GM12878 (cell line): ENCODE measurements at regions not wholly inside any gene's neighbourhood (a gene's known extent, or its start where the extent isn't known, plus 50 kb on each side); places are given as distances from the start of the nearest gene placed in this dataset.

Experiments
- ATAC-seq: fragments of 200-7000 bp; cut with Tn5 transposase; 3 replicates; pipeline ENCODE4 v1.9.1; 2020; ENCODE audit warnings: mild to moderate bottlenecking, moderate library complexity
- BruUV-seq: library from RNA; stranded (reverse); fragments of 400-500 nt; replicated peaks from 2 replicates; lab custom pipeline; 2021; lab: Mats Ljungman, UMichigan
- CTCF ChIA-PET: fragments of 300-600 bp; sonication (Branson Sonifier 250); formaldehyde crosslinking; extraction: SDS; loops from one replicate; lab custom pipeline; 2021; ENCODE audit warnings: inconsistent platforms; lab: Yijun Ruan, JAX
- POLR2A ChIA-PET: fragments of 350-600 bp; formaldehyde crosslinking; extraction: SDS; loops from one replicate; lab custom pipeline; 2021; ENCODE audit warnings: inconsistent platforms; lab: Charles Lee
- RAD21 ChIA-PET: fragments of 300-600 bp; sonication (Branson Sonifier 250); formaldehyde crosslinking; loops from one replicate; lab custom pipeline; 2023; ENCODE audit warnings: antibody characterized with exemption; ENCODE audit not compliant: unreplicated experiment; lab: Charles Lee
- SMC1A ChIA-PET: fragments of 300-600 bp; sonication (Branson Sonifier 250); formaldehyde crosslinking; loops from one replicate; lab custom pipeline; 2023; ENCODE audit not compliant: unreplicated experiment, uncharacterized antibody; lab: Charles Lee
- DNase-seq: peaks from one replicate; pipeline ENCODE4 v3.0.0-alpha.2; 2011; ENCODE audit warnings: low read depth, low spot score
- FAIRE-seq: peaks from 3 replicates; lab custom pipeline; 2011; peaks lifted over from hg19 to GRCh38; lab: Jason Lieb, UNC
- H2AFZ ChIP-seq: 2 replicates; pipeline ENCODE4 v1.6.0; 2011; ENCODE audit warnings: low read depth, low read length, control low read depth; ENCODE audit not compliant: control insufficient read depth
- H3K27ac ChIP-seq: 2 replicates; pipeline ENCODE4 v1.5.1; 2011; ENCODE audit warnings: control low read depth; ENCODE audit not compliant: control insufficient read depth, insufficient read depth
- H3K27me3 ChIP-seq, 2 experiments: replicated peaks in 1 of 2; 2 replicates each; pipeline versions ENCODE4 v1.6.0 to v1.6.1; 2011; ENCODE audit warnings: low read length in 1 of 2; ENCODE audit not compliant: control insufficient read depth in 2 of 2, insufficient read depth in 2 of 2
- H3K36me3 ChIP-seq, 2 experiments: 2 replicates each; pipeline ENCODE4 v1.5.1; 2011; ENCODE audit warnings: low read length in 1 of 2; ENCODE audit not compliant: control insufficient read depth in 2 of 2, insufficient read depth in 2 of 2
- H3K4me1 ChIP-seq: 2 replicates; pipeline ENCODE4 v1.6.1; 2011; ENCODE audit warnings: mild to moderate bottlenecking, low read length, moderate library complexity, mixed read lengths; ENCODE audit not compliant: control insufficient read depth, insufficient read depth
- H3K4me2 ChIP-seq: 2 replicates; pipeline ENCODE4 v1.6.0; 2011; ENCODE audit warnings: control low read depth; ENCODE audit not compliant: control insufficient read depth, insufficient read depth
- H3K4me3 ChIP-seq: fragments of 200-600 bp; sonication (generic); 2 replicates; pipeline ENCODE4 v1.5.1; 2016
- H3K79me2 ChIP-seq: 2 replicates; pipeline ENCODE4 v1.6.0; 2011; ENCODE audit warnings: low read length; ENCODE audit not compliant: control insufficient read depth, insufficient read depth
- H3K9ac ChIP-seq: 2 replicates; pipeline ENCODE4 v1.8.0; 2011; ENCODE audit warnings: low read length, control low read depth, mixed read lengths; ENCODE audit not compliant: control insufficient read depth, insufficient read depth
- H3K9me3 ChIP-seq: replicated peaks from 3 replicates; pipeline ENCODE4 v1.5.1; 2011; ENCODE audit warnings: mild to moderate bottlenecking, low read length; ENCODE audit not compliant: control insufficient read depth, insufficient read depth
- H4K20me1 ChIP-seq: 2 replicates; pipeline ENCODE4 v1.6.0; 2011; ENCODE audit not compliant: control insufficient read depth, insufficient read depth
- ATF2 ChIP-seq: IDR thresholded peaks from 2 replicates; pipeline ENCODE4 v1.6.1; 2012; ENCODE audit warnings: low read length, inconsistent platforms
- CEBPB ChIP-seq, 2 experiments: fragments of 150-350 bp in 1 of 2; IDR thresholded peaks; 2 replicates each; pipeline ENCODE4 v1.6.1; 2012 to 2014; ENCODE audit warnings: low read depth in 2 of 2, low read length in 2 of 2, borderline replicate concordance in 1 of 2, inconsistent platforms in 1 of 2
- CREB1 ChIP-seq: IDR thresholded peaks from 2 replicates; pipeline ENCODE4 v1.6.1; 2012; ENCODE audit warnings: low read depth, mild to moderate bottlenecking, inconsistent platforms
- ESRRA ChIP-seq: IDR thresholded peaks from 2 replicates; pipeline ENCODE4 v1.6.1; 2012; ENCODE audit warnings: mild to moderate bottlenecking, low read length, improper control_type of control experiment
- IKZF1 ChIP-seq: fragments of 450-650 bp; conservative IDR thresholded peaks from 2 replicates; pipeline ENCODE4 v1.6.1; 2017; ENCODE audit warnings: antibody characterized with exemption, mild to moderate bottlenecking
- MAX ChIP-seq: IDR thresholded peaks from 2 replicates; pipeline ENCODE4 v1.6.1; 2012; ENCODE audit warnings: low read depth, low read length, improper control_type of control experiment
- NBN ChIP-seq: fragments of 450-650 bp; IDR thresholded peaks from 2 replicates; pipeline ENCODE4 v1.6.1; 2016
- SIN3A ChIP-seq: IDR thresholded peaks from 2 replicates; pipeline ENCODE4 v1.6.1; 2012; ENCODE audit warnings: low read depth, low read length, improper control_type of control experiment
- STAT1 ChIP-seq: fragments of 450-650 bp; conservative IDR thresholded peaks from 2 replicates; pipeline ENCODE4 v1.6.1; 2014; ENCODE audit warnings: antibody characterized with exemption, mild to moderate bottlenecking
- TAF1 ChIP-seq: IDR thresholded peaks from 2 replicates; pipeline ENCODE4 v1.6.1; 2011; ENCODE audit warnings: mild to moderate bottlenecking, low read depth, low read length, borderline replicate concordance
- WGBS: methylation state at CpG from one replicate; pipeline ENCODE4 v1.1.6; 2016; ENCODE audit warnings: low lambda C conversion rate; ENCODE audit not compliant: insufficient replicate concordance, insufficient coverage; ENCODE audit errors: missing lambda C conversion rate; 5-methylcytosine and 5-hydroxymethylcytosine counted together
- in situ Hi-C: fragments of 300-500 bp; cut with MboI; formaldehyde crosslinking; loops from 9 replicates; pipeline ENCODE4 v1.14.3; 2018; ENCODE audit warnings: mixed read lengths
- intact Hi-C: fragments of 100-400 bp; cut with micrococcal nuclease; formaldehyde crosslinking; loops from one replicate; pipeline ENCODE4 v1.14.2; 2022; ENCODE audit not compliant: unreplicated experiment

DNA sequence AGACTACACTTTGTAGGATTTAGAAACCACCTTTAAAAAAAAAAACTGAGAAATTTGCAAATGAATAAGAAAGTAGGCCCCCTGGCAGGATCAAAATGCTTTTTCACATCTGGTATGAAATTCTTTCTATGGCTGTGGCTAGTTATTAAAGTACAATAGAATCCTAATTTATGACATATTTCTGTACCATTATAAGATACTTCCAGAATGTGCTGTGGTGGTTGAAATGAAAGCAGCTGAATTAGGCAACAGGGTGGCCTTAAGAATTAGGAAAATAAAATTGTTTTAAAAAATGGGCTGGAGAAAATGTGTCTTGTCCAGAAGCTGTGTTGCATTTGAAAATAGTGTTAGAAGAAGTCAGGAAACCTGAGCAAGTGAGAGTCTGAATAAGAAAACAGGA is 85.9 kb upstream of the PDE3A start (continued):
- TF ChIP-seq SIN3A (no peak), ATF2 (no peak), STAT1 (no peak), TAF1 (no peak), IKZF1 (no peak), NBN (no peak), CREB1 (no peak), ESRRA (no peak), MAX (no peak)
- TF ChIP-seq, all 136 proteins: peak for 0

- 0% methylated on average over 1 of the region's 1 CpG for WGBS
- SMC1A ChIA-PET: no interaction called here
Observed at GRCh38 chr12:20283482-20283881, 84.9 kb upstream of the PDE3A start.

More at GRCh38 chr12:20283482-20283881, 84.9 kb upstream of the PDE3A start:
- ChIA-PET RAD21 (no interaction called here), CTCF (interaction anchor here (0.6 kb wide), 1 partner anchor 1836 kb away, joined by 3 read pairs; no protein-coding TSS in a partner anchor), POLR2A (no interaction called here)
- Histone ChIP-seq H3K27ac (no peak overlapping the region), H3K27me3 (no peaks in the 10 kb centered on the region), H3K4me1 (no peaks in the 10 kb centered on the region), H3K4me3 (no peak overlapping the region), H2AFZ (no peak overlapping the region), H3K4me2 (no peak overlapping the region), H3K9ac (no peak overlapping the region), H3K36me3 (no peaks in the 10 kb centered on the region), H4K20me1 (no peaks in the 10 kb centered on the region), H3K9me3 (no peaks in the 10 kb centered on the region), H3K79me2 (no peaks in the 10 kb centered on the region)
- FAIRE-seq (no peak), DNase-seq (no peak), ATAC-seq (no peak)
- in situ Hi-C loops: no loop called here
- no peak for TF ChIP-seq CEBPB (IDR thresholded peaks at IDR 0.05; ENCODE audit: borderline replicate concordance in 1 of 2, low read depth in 2 of 2, low read length in 2 of 2)
- BruUV-seq: no TSS peak
- intact Hi-C loops: no loop called here
